H1 (cell line): ENCODE measurements at regions not wholly inside any gene's neighbourhood (a gene's known extent, or its start where the extent isn't known, plus 50 kb on each side); places are given as distances from the start of the nearest gene placed in this dataset.

Experiments used
- CHD7 ChIP-seq: fragments of 300-600 bp; sonication (generic); IDR thresholded peaks from 2 replicates; pipeline ENCODE4 v1.7.1; 2012; ENCODE audit warnings: low read length, moderate library complexity, mild to moderate bottlenecking, inconsistent platforms; ENCODE audit not compliant: insufficient replicate concordance
- EZH2 ChIP-seq: fragments of 200-600 bp; sonication (generic); IDR thresholded peaks from 2 replicates; pipeline ENCODE4 v1.7.1; 2012; ENCODE audit warnings: low read depth, mild to moderate bottlenecking, moderate library complexity, low read length, inconsistent platforms; ENCODE audit not compliant: severe bottlenecking
- TAF1 ChIP-seq: IDR thresholded peaks from 2 replicates; pipeline ENCODE4 v1.6.1; 2011; ENCODE audit warnings: mild to moderate bottlenecking, low read depth, low read length
- TF ChIP-seq, protein P1 (sequence below), 3 experiments: IDR thresholded peaks; 1 replicate in 2 of 3; 2 replicates in 1 of 3; pipeline versions ENCODE4 v1.5.1 to v1.6.1; 2011; ENCODE audit warnings: low read length in 3 of 3, mild to moderate bottlenecking in 3 of 3, inconsistent platforms in 2 of 3, low read depth in 1 of 3, moderate library complexity in 1 of 3; ENCODE audit not compliant: insufficient read depth in 1 of 3; ENCODE audit errors: control extremely low read depth in 1 of 3

DNA sequence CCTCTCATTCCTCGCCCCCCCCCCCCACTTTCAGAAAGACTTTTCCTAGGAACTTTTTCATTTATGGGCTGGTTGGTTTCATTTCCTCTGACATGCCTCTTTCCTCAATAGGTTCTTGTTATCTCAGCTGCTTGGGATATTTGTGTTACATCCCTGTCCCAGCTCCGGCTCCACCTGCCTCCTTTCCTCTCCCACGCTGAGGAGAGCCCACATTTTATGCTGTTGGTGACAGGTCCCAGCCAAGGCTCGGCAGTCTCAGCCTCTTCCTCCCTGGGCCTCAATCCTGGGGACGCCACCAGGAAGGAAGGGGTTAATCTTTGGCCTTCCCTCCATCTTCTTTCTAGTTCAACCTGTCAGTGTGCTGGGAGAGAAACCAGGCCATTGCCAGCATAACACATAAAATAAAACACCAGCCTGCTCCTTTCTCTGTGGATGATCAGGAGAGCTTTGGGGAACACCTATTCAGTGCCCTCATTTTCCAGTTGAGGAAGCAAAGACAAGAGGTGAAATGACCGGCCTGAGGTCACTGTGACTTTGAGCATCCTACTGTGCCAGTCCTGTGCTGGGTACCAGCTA, 216.9 kb upstream of the TNP1 start (continued):
- TF ChIP-seq CHD7: no peak
- no peak for TF ChIP-seq TAF1
- TF ChIP-seq, protein P1, sequence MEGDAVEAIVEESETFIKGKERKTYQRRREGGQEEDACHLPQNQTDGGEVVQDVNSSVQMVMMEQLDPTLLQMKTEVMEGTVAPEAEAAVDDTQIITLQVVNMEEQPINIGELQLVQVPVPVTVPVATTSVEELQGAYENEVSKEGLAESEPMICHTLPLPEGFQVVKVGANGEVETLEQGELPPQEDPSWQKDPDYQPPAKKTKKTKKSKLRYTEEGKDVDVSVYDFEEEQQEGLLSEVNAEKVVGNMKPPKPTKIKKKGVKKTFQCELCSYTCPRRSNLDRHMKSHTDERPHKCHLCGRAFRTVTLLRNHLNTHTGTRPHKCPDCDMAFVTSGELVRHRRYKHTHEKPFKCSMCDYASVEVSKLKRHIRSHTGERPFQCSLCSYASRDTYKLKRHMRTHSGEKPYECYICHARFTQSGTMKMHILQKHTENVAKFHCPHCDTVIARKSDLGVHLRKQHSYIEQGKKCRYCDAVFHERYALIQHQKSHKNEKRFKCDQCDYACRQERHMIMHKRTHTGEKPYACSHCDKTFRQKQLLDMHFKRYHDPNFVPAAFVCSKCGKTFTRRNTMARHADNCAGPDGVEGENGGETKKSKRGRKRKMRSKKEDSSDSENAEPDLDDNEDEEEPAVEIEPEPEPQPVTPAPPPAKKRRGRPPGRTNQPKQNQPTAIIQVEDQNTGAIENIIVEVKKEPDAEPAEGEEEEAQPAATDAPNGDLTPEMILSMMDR (IDR thresholded peaks at IDR 0.05; ENCODE audit: control extremely low read depth in 1 of 3, insufficient read depth in 1 of 3, low read depth in 1 of 3, low read length in 3 of 3): no peak
- TF ChIP-seq EZH2: no peak
